ENCODE measurements at regions not wholly inside any gene's neighbourhood (a gene's known extent, or its start where the extent isn't known, plus 50 kb on each side); places are given as distances from the start of the nearest gene placed in this dataset.

- peak overlapping the region; percentile 73 for H2BK15ac ChIP-seq (ENCODE audit: low read length)
- peak overlapping the region; percentile 25 for H3K18ac ChIP-seq (ENCODE audit: low read length)
- no peak overlapping the region for H2BK12ac ChIP-seq (ENCODE audit: low read length)
- H3K36me3 ChIP-seq (replicated peaks in 1 of 2; ENCODE audit: control insufficient read depth in 2 of 2, insufficient read depth in 2 of 2, low read length in 2 of 2), result no peaks in the 10 kb centered on the region
- H2AFZ ChIP-seq (ENCODE audit: low read length), result peak overlapping the region; percentile 60
- no peaks in the 10 kb centered on the region for H3K27me3 ChIP-seq (ENCODE audit: control insufficient read depth in 3 of 3, insufficient read depth in 3 of 3, low read depth in 1 of 3, low read length in 3 of 3)
- no peak overlapping the region for H3K27ac ChIP-seq (replicated peaks; ENCODE audit: low read length)
- H3K9me3 ChIP-seq (replicated peaks in 1 of 2; ENCODE audit: control insufficient read depth in 2 of 2, insufficient read depth in 1 of 2, low read depth in 1 of 2, low read length in 2 of 2), result peaks cover 0 to 3% of the 10 kb centered on the region in 2 donors
- H3K4me1 ChIP-seq (ENCODE audit: control insufficient read depth in 2 of 2, insufficient read depth in 1 of 2, low read depth in 1 of 2, low read length in 2 of 2), result peaks cover 14 to 36% of the 10 kb centered on the region in 2 donors
- H4K91ac ChIP-seq (ENCODE audit: low read depth, low read length, poor library complexity), result no peak overlapping the region
- H3K4me2 ChIP-seq (ENCODE audit: insufficient read depth, low read length, poor library complexity, severe bottlenecking), result no peak overlapping the region
- H4K8ac ChIP-seq (ENCODE audit: low read depth, low read length), result no peak overlapping the region
- H3K4me3 ChIP-seq (ENCODE audit: low read length in 2 of 2), result no peak overlapping the region
- H2BK120ac ChIP-seq (ENCODE audit: low read depth, low read length), result no peak overlapping the region
- H3K9ac ChIP-seq (ENCODE audit: low read depth, low read length, poor library complexity), result no peak overlapping the region
- DNase-seq (ENCODE audit: low spot score), result no peak
- H3K14ac ChIP-seq (ENCODE audit: low read length), result no peak overlapping the region
- no peak overlapping the region for H3K23ac ChIP-seq (ENCODE audit: low read depth, low read length, poor library complexity)
- no peak overlapping the region for H3K4ac ChIP-seq (ENCODE audit: low read length)
- WGBS, 2 donors (ENCODE audit: extremely low coverage in 2 of 2, insufficient read length in 2 of 2, insufficient replicate concordance in 1 of 2), result no CpG with 5 or more reads among the region's 7 CpGs
- no peak overlapping the region for H2AK5ac ChIP-seq (ENCODE audit: low read depth, low read length)
- no peaks in the 10 kb centered on the region for H3K79me1 ChIP-seq (ENCODE audit: low read depth, low read length)
- no peak overlapping the region for H2BK5ac ChIP-seq (ENCODE audit: low read length)
These were observed 363.6 kb downstream of the ZNF521 start for GRCh38 chr18:24988253-24988840.

GRCh38 chr18:24989760-24990593 is 362.0 kb downstream of the ZNF521 start:
- H2AFZ ChIP-seq (ENCODE audit: low read length), result no peak overlapping the region
- no peak overlapping the region for H2BK5ac ChIP-seq (ENCODE audit: low read length)
- H3K23ac ChIP-seq (ENCODE audit: low read depth, low read length, poor library complexity), result no peak overlapping the region
- no peak overlapping the region for H3K9ac ChIP-seq (ENCODE audit: low read depth, low read length, poor library complexity)
- peaks cover 12 to 35% of the 10 kb centered on the region in 2 donors for H3K4me1 ChIP-seq (ENCODE audit: control insufficient read depth in 2 of 2, insufficient read depth in 1 of 2, low read depth in 1 of 2, low read length in 2 of 2)
- H2BK12ac ChIP-seq (ENCODE audit: low read length), result no peak overlapping the region
- no peaks in the 10 kb centered on the region for H3K79me1 ChIP-seq (ENCODE audit: low read depth, low read length)
- no peak overlapping the region for H3K18ac ChIP-seq (ENCODE audit: low read length)
- no peak overlapping the region for H2AK5ac ChIP-seq (ENCODE audit: low read depth, low read length)
- H3K27me3 ChIP-seq (ENCODE audit: control insufficient read depth in 3 of 3, insufficient read depth in 3 of 3, low read depth in 1 of 3, low read length in 3 of 3), result no peaks in the 10 kb centered on the region
- peaks cover 0 to 3% of the 10 kb centered on the region in 2 donors for H3K9me3 ChIP-seq (replicated peaks in 1 of 2; ENCODE audit: control insufficient read depth in 2 of 2, insufficient read depth in 1 of 2, low read depth in 1 of 2, low read length in 2 of 2)
- H4K8ac ChIP-seq (ENCODE audit: low read depth, low read length), result no peak overlapping the region
- no peak overlapping the region for H4K91ac ChIP-seq (ENCODE audit: low read depth, low read length, poor library complexity)
- H2BK15ac ChIP-seq (ENCODE audit: low read length), result no peak overlapping the region
- no peak overlapping the region for H2BK120ac ChIP-seq (ENCODE audit: low read depth, low read length)
- no peaks in the 10 kb centered on the region for H3K36me3 ChIP-seq (replicated peaks in 1 of 2; ENCODE audit: control insufficient read depth in 2 of 2, insufficient read depth in 2 of 2, low read length in 2 of 2)
- no peak for DNase-seq (ENCODE audit: low spot score)
- no peak overlapping the region for H3K4me3 ChIP-seq (ENCODE audit: low read length in 2 of 2)
- no CpG with 5 or more reads among the region's 7 CpGs for WGBS, 2 donors (ENCODE audit: extremely low coverage in 2 of 2, insufficient read length in 2 of 2, insufficient replicate concordance in 1 of 2)
- no peak overlapping the region for H3K4me2 ChIP-seq (ENCODE audit: insufficient read depth, low read length, poor library complexity, severe bottlenecking)
- no peak overlapping the region for H3K27ac ChIP-seq (replicated peaks; ENCODE audit: low read length)
- H3K4ac ChIP-seq (ENCODE audit: low read length), result no peak overlapping the region
- no peak overlapping the region for H3K14ac ChIP-seq (ENCODE audit: low read length)

- Histone ChIP-seq H3K9me3 (replicated peaks in 1 of 2; ENCODE audit: control insufficient read depth in 2 of 2, insufficient read depth in 1 of 2, low read depth in 1 of 2, low read length in 2 of 2) (peaks cover 0 to 3% of the 10 kb centered on the region in 2 donors), H3K18ac (ENCODE audit: low read length) (no peak overlapping the region), H3K4me2 (ENCODE audit: insufficient read depth, low read length, poor library complexity, severe bottlenecking) (no peak overlapping the region), H4K91ac (ENCODE audit: low read depth, low read length, poor library complexity) (no peak overlapping the region), H3K14ac (ENCODE audit: low read length) (no peak overlapping the region), H3K27me3 (ENCODE audit: control insufficient read depth in 3 of 3, insufficient read depth in 3 of 3, low read depth in 1 of 3, low read length in 3 of 3) (no peaks in the 10 kb centered on the region), H2AFZ (ENCODE audit: low read length) (no peak overlapping the region), H3K36me3 (replicated peaks in 1 of 2; ENCODE audit: control insufficient read depth in 2 of 2, insufficient read depth in 2 of 2, low read length in 2 of 2) (no peaks in the 10 kb centered on the region), H2BK15ac (ENCODE audit: low read length) (no peak overlapping the region), H3K27ac (replicated peaks; ENCODE audit: low read length) (no peak overlapping the region), H2BK12ac (ENCODE audit: low read length) (no peak overlapping the region), H3K79me1 (ENCODE audit: low read depth, low read length) (no peaks in the 10 kb centered on the region), H4K8ac (ENCODE audit: low read depth, low read length) (no peak overlapping the region), H2AK5ac (ENCODE audit: low read depth, low read length) (no peak overlapping the region), H3K4ac (ENCODE audit: low read length) (no peak overlapping the region), H3K23ac (ENCODE audit: low read depth, low read length, poor library complexity) (no peak overlapping the region), H2BK120ac (ENCODE audit: low read depth, low read length) (no peak overlapping the region), H3K4me3 (ENCODE audit: low read length in 2 of 2) (no peak overlapping the region), H3K9ac (ENCODE audit: low read depth, low read length, poor library complexity) (no peak overlapping the region), H3K4me1 (ENCODE audit: control insufficient read depth in 2 of 2, insufficient read depth in 1 of 2, low read depth in 1 of 2, low read length in 2 of 2) (peaks cover 10 to 28% of the 10 kb centered on the region in 2 donors), H2BK5ac (ENCODE audit: low read length) (no peak overlapping the region)
- DNase-seq (ENCODE audit: low spot score), result no peak
- WGBS, 2 donors (ENCODE audit: extremely low coverage in 2 of 2, insufficient read length in 2 of 2, insufficient replicate concordance in 1 of 2), result no CpG with 5 or more reads among the region's 5 CpGs
These were observed 361.3 kb downstream of the ZNF521 start for GRCh38 chr18:24990671-24991134.
